Mucosa of descending colon (tissue), 3 donors: ENCODE measurements at regions not wholly inside any gene's neighbourhood (a gene's known extent, or its start where the extent isn't known, plus 50 kb on each side); places are given as distances from the start of the nearest gene placed in this dataset.

Source experiments
- ATAC-seq: fragments of 200-7000 bp; cut with Tn5 transposase; one replicate; pipeline ENCODE4 v1.9.1; 2020; ENCODE audit warnings: mild to moderate bottlenecking, moderate library complexity
- DNase-seq, 3 donors: peaks; one replicate each; pipeline ENCODE4 v3.0.0-alpha.2; 2020
- H3K36me3 ChIP-seq: fragments of 200-600 bp; one replicate; pipeline ENCODE4 v1.8.0; 2021; ENCODE audit warnings: low read depth, mild to moderate bottlenecking
- H3K4me1 ChIP-seq: fragments of 200-600 bp; one replicate; pipeline ENCODE4 v1.8.0; 2021; ENCODE audit warnings: low read depth, mild to moderate bottlenecking
- H3K4me3 ChIP-seq: fragments of 200-600 bp; one replicate; pipeline ENCODE4 v1.8.0; 2021; ENCODE audit warnings: mild to moderate bottlenecking
- H3K9me3 ChIP-seq: fragments of 200-600 bp; one replicate; pipeline ENCODE4 v1.8.0; 2021; ENCODE audit warnings: mild to moderate bottlenecking
- intact Hi-C, 2 donors: fragments of 100-400 bp; cut with DNase I in 1 of 2; cut with micrococcal nuclease in 1 of 2; formaldehyde crosslinking; loops; one replicate each; pipeline versions ENCODE4 v1.11.0 to v1.11.1; 2022; cut with DNase I, micrococcal nuclease
- TF ChIP-seq, protein P1 (sequence below): fragments of 200-600 bp; IDR thresholded peaks from one replicate; pipeline ENCODE4 v1.8.0; 2022; ENCODE audit warnings: antibody characterized with exemption, mild to moderate bottlenecking
- donor health status: DM: no; HTN: no; CAD: no; lungs with moderate emphysema.
- donor health status: DM: no; HTN: no; CAD: no.
- donor health status: DM: no; HTN: yes; CAD: no.

DNA sequence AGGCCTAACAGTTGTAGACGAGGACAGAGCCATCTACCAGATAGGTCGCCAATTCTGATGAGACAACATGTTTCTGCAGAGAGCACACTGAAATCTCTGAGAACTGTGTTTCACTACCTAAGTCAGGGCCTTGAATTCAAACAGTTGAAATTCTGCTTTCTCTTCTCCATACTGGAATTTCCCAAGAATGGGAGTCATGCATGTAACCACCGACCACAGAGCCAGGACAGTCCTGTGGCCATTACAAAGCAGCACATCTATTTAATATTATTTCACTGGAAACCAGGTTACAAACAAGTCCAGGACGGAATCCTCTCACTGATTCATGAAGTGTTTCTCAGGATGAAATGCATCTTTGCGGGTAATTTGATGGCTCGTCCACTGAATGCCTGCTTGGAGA is 62.0 kb upstream of the ST8SIA6 start:
- no peak overlapping the region for H3K4me3 ChIP-seq
- no peaks in the 10 kb centered on the region for H3K36me3 ChIP-seq
- intact Hi-C loops, result no loop called here
- H3K9me3 ChIP-seq, result no peaks in the 10 kb centered on the region
- TF ChIP-seq, protein P1, sequence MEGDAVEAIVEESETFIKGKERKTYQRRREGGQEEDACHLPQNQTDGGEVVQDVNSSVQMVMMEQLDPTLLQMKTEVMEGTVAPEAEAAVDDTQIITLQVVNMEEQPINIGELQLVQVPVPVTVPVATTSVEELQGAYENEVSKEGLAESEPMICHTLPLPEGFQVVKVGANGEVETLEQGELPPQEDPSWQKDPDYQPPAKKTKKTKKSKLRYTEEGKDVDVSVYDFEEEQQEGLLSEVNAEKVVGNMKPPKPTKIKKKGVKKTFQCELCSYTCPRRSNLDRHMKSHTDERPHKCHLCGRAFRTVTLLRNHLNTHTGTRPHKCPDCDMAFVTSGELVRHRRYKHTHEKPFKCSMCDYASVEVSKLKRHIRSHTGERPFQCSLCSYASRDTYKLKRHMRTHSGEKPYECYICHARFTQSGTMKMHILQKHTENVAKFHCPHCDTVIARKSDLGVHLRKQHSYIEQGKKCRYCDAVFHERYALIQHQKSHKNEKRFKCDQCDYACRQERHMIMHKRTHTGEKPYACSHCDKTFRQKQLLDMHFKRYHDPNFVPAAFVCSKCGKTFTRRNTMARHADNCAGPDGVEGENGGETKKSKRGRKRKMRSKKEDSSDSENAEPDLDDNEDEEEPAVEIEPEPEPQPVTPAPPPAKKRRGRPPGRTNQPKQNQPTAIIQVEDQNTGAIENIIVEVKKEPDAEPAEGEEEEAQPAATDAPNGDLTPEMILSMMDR, result no peak
- H3K4me1 ChIP-seq, result peaks cover 6% of the 10 kb centered on the region
- no peak for DNase-seq
- no peak for ATAC-seq

DNA sequence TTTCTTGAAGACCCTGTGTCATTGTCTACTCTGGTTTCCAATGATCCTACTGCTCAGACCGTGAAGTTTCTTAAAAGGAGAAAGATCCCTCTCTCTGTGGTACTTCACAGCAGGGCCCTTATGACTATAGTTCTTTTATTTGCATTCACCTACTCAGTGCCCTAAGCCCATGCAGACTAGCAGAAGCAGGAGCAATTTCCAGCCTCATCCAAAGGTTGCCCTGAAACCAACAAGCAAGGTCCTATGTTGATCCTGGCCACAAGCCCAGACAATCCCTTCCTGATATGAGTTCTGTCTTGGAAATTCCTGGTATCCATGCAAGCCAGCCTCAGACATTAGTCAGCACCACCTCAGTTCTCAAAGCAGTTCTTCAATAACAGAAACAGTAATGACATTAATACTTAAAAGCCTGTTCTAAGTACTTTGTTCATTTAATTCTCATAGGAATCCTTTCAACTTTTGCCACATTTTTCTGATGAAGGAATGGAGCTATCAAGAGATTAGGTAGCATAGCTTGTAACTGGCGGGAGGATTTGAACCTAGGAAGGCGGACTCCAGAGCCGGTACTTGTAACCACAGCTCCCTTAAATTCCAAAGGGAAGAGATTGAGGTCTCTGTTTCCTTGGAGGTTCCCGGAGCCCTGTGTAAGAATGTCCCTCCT is 58.1 kb upstream of the ST8SIA6 start:
- Histone ChIP-seq H3K4me1 (peaks cover 6% of the 10 kb centered on the region), H3K9me3 (no peaks in the 10 kb centered on the region), H3K4me3 (no peak overlapping the region), H3K36me3 (no peaks in the 10 kb centered on the region)
- DNase-seq (peak in 2 of 3 donors; percentile 40 to 86), ATAC-seq (peak; percentile 95)
- TF ChIP-seq, protein P1, result no peak
- intact Hi-C loops, result no loop called here

DNA sequence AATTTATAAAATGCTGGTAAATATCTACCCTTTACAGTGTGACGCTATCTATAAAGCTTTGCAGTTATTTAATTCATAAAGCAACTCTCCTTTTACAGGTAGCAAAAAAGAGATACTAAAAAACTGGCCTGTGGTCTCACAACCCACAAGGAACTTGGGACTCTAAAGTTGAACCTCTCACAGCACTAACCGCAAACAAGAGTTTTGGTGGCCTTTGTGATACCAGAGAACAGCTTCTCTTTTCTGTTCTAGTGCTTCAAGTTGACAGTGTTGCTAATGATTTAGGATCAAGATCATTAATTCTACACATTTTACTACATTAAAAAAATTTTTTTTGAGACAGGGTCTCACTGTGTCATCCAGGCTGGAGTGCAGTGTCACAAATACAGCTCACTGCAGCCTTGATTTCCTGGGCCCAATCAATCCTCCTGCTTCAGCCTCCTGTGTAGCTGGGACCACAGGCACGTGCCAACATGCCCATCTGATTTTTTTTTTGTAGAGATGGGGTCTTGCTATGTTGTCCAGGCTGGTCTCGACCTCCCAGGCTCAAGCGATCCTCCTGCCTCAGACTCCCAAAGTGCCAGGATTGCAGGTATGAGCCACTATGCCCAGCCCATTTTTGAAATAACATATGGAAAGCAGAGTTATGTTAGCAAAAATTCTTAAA is 56.0 kb upstream of the ST8SIA6 start:
- DNase-seq (no peak), ATAC-seq (no peak)
- Histone ChIP-seq H3K4me3 (no peak overlapping the region), H3K36me3 (no peaks in the 10 kb centered on the region), H3K4me1 (peaks cover 6% of the 10 kb centered on the region), H3K9me3 (no peaks in the 10 kb centered on the region)
- intact Hi-C loops, result no loop called here
- TF ChIP-seq, protein P1, result no peak

DNA sequence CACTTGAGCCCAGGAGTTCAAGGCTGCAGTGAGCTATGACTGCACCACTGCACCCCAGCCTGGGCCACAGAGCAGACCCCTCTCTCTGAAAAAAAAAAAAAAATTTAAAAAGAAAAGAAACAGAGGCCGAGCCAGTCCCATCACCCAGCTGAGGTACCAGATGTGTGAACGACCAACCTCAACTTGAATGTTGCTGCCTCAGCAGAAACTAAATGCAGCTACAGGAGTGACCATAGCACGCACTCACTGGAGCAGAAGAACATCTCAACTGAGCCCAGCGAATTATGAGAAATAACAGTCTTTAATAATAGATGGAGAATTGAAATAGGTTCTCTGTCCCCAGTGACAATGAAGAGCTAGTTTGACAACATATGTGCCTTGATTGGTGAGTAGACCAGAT is 53.1 kb upstream of the ST8SIA6 start:
- intact Hi-C loops, result no loop called here
- DNase-seq, result no peak
- peaks cover 6% of the 10 kb centered on the region for H3K4me1 ChIP-seq
- H3K4me3 ChIP-seq, result no peak overlapping the region
- TF ChIP-seq, protein P1, result no peak
- H3K36me3 ChIP-seq, result no peaks in the 10 kb centered on the region
- no peak for ATAC-seq
- H3K9me3 ChIP-seq, result no peaks in the 10 kb centered on the region

DNA sequence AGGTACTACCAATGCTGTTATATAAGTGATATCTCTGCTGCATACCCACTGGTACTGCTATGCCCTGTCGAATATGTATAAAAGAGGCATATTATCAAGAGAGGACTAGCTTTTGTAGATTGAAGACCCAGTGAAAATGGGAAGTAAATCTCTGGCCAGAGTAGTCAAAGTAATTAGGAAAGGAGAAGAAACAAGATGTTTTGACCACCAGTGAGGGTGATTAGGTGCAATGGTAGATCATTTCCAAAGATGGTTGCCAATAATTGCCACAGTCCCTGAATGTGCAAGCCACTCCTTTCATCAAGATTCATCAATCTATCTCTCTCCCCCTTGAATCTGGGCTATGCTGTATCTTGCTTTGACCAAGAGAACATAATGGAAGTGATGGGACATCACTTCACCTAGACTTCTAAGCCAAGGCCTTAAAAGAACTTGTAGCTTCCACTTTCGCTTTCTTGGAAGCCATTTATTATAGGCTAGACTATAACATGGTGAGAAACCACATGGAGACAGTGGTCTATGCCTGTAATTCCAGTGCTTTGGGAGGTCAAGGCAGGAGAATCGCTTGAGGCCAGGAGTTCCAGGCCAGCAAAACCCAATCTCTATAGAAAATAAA is 52.6 kb upstream of the ST8SIA6 start:
- no peaks in the 10 kb centered on the region for H3K36me3 ChIP-seq
- no peak overlapping the region for H3K4me3 ChIP-seq
- ATAC-seq (no peak), DNase-seq (no peak)
- no peaks in the 10 kb centered on the region for H3K9me3 ChIP-seq
- intact Hi-C loops, result no loop called here
- TF ChIP-seq, protein P1, result no peak
- H3K4me1 ChIP-seq, result peaks cover 2% of the 10 kb centered on the region
